SK-N-SH (cell line): ENCODE measurements at regions not wholly inside any gene's neighbourhood (a gene's known extent, or its start where the extent isn't known, plus 50 kb on each side); places are given as distances from the start of the nearest gene placed in this dataset.

Experiments
- CTCF ChIA-PET: fragments of 300-600, 350-600 bp; formaldehyde crosslinking; extraction: SDS; loops from one replicate; lab custom pipeline; 2021; lab: Yijun Ruan, JAX
- POLR2A ChIA-PET: fragments of 350-600 bp; sonication (Branson Sonifier 250); formaldehyde crosslinking; extraction: SDS; loops from one replicate; lab custom pipeline; 2020; ENCODE audit warnings: antibody characterized with exemption, inconsistent platforms; lab: Yijun Ruan, JAX
- DNase-seq: peaks from one replicate; pipeline ENCODE4 v3.0.0; 2012
- H2AFZ ChIP-seq: fragments of 200-600 bp; sonication (generic); 2 replicates; pipeline ENCODE4 v1.8.1; 2016; ENCODE audit warnings: antibody characterized with exemption, mild to moderate bottlenecking, low read depth
- H3F3A ChIP-seq: fragments of 200-600 bp; sonication (generic); replicated peaks from 2 replicates; pipeline ENCODE3; 2016; ENCODE audit warnings: antibody characterized with exemption, mild to moderate bottlenecking; ENCODE audit not compliant: insufficient read depth
- H3K27ac ChIP-seq, 2 experiments: fragments of 200-500 bp in 1 of 2; fragments of 200-600 bp in 1 of 2; sonication (Bioruptor generic) in 1 of 2; sonication (generic), shearing (Covaris generic) in 1 of 2; 2 replicates each; pipeline versions ENCODE4 v1.5.1 to v1.6.1; 2014 to 2016; ENCODE audit warnings: low read depth in 2 of 2, inconsistent platforms in 1 of 2, low read length in 1 of 2, mild to moderate bottlenecking in 1 of 2, mixed read lengths in 1 of 2
- H3K27me3 ChIP-seq: fragments of 200-600 bp; sonication (generic), shearing (Covaris generic); 2 replicates; pipeline ENCODE4 v1.6.1; 2016; ENCODE audit warnings: mixed run types; ENCODE audit not compliant: insufficient read depth
- H3K36me3 ChIP-seq, 2 experiments: fragments of 200-500 bp in 1 of 2; fragments of 200-600 bp in 1 of 2; sonication (Bioruptor generic) in 1 of 2; sonication (generic) in 1 of 2; replicated peaks in 1 of 2; 2 replicates each; pipeline versions ENCODE3 to v1.5.1; 2014 to 2016; ENCODE audit warnings: low read length in 1 of 2, mild to moderate bottlenecking in 1 of 2; ENCODE audit not compliant: insufficient read depth in 2 of 2, control insufficient read depth in 1 of 2
- H3K4me1 ChIP-seq, 2 experiments: fragments of 200-500 bp in 1 of 2; fragments of 200-600 bp in 1 of 2; sonication (Bioruptor generic) in 1 of 2; sonication (generic), shearing (Covaris generic) in 1 of 2; 2 replicates each; pipeline versions ENCODE4 v1.5.1 to v1.6.1; 2014 to 2016; ENCODE audit warnings: low read depth in 1 of 2, low read length in 1 of 2, mixed run types in 1 of 2; ENCODE audit not compliant: insufficient read depth in 2 of 2, control insufficient read depth in 1 of 2
- H3K4me2 ChIP-seq: fragments of 200-600 bp; sonication (generic), shearing (Covaris generic); 2 replicates; pipeline ENCODE4 v1.6.1; 2017; ENCODE audit warnings: mixed run types
- H3K4me3 ChIP-seq, 2 experiments: fragments of 200-500 bp in 1 of 2; fragments of 200-600 bp in 1 of 2; sonication (Bioruptor generic) in 1 of 2; sonication (generic), shearing (Covaris generic) in 1 of 2; 2 replicates each; pipeline versions ENCODE4 v1.5.1 to v1.8.1; 2014 to 2016; ENCODE audit warnings: low read depth in 2 of 2, inconsistent platforms in 1 of 2, low read length in 1 of 2, mild to moderate bottlenecking in 1 of 2, mixed read lengths in 1 of 2, moderate library complexity in 1 of 2
- H3K79me2 ChIP-seq: fragments of 200-600 bp; sonication (generic); 2 replicates; pipeline ENCODE4 v1.8.1; 2017; ENCODE audit warnings: mild to moderate bottlenecking; ENCODE audit not compliant: insufficient read depth
- H3K9ac ChIP-seq: fragments of 200-600 bp; sonication (generic); 2 replicates; pipeline ENCODE4 v1.6.1; 2017; ENCODE audit warnings: mixed run types
- H3K9me2 ChIP-seq: fragments of 200-600 bp; sonication (generic); 2 replicates; pipeline ENCODE4 v1.6.1; 2017; ENCODE audit warnings: mixed run types
- H3K9me3 ChIP-seq: fragments of 200-600 bp; sonication (generic); 2 replicates; pipeline ENCODE4 v1.6.1; 2017; ENCODE audit warnings: mixed run types, mild to moderate bottlenecking, moderate library complexity
- H4K20me1 ChIP-seq: fragments of 200-600 bp; sonication (generic); 2 replicates; pipeline ENCODE4 v1.6.1; 2017; ENCODE audit warnings: mild to moderate bottlenecking, mixed run types; ENCODE audit not compliant: insufficient read depth
- CTCF ChIP-seq: fragments of 200-600 bp; sonication (generic); IDR thresholded peaks from 2 replicates; pipeline ENCODE4 v1.6.1; 2017; ENCODE audit warnings: antibody characterized with exemption, mild to moderate bottlenecking, moderate library complexity
- ELF1 ChIP-seq: IDR thresholded peaks from 2 replicates; pipeline ENCODE4 v1.4.0; 2012
- EP300 ChIP-seq, 2 experiments: IDR thresholded peaks; 2 replicates each; pipeline versions ENCODE4 v1.4.0 to v1.6.1; 2012; ENCODE audit warnings: borderline replicate concordance in 1 of 2, low read depth in 1 of 2, low read length in 1 of 2
- EZH2phosphoT487 ChIP-seq: fragments of 200-600 bp; sonication (generic); IDR thresholded peaks from 2 replicates; pipeline ENCODE4 v1.6.1; 2017; ENCODE audit warnings: low read depth, mixed run types, mild to moderate bottlenecking, antibody characterized with exemption, moderate library complexity, borderline replicate concordance
- FOSL2 ChIP-seq: IDR thresholded peaks from 2 replicates; pipeline ENCODE4 v1.4.0; 2012; ENCODE audit warnings: low read depth, mild to moderate bottlenecking, moderate library complexity, borderline replicate concordance
- IRF3 ChIP-seq: fragments of 150-350 bp; IDR thresholded peaks from 2 replicates; pipeline ENCODE4 v1.6.1; 2016; ENCODE audit warnings: mild to moderate bottlenecking, low read depth, low read length
- JUND ChIP-seq: IDR thresholded peaks from 2 replicates; pipeline ENCODE4 v1.4.0; 2012
- MAX ChIP-seq: IDR thresholded peaks from 2 replicates; pipeline ENCODE4 v1.4.0; 2012; ENCODE audit warnings: low read depth
- NRF1 ChIP-seq: IDR thresholded peaks from 2 replicates; pipeline ENCODE4 v1.6.1; 2012; ENCODE audit warnings: low read depth, mild to moderate bottlenecking, low read length
- PBX3 ChIP-seq: IDR thresholded peaks from 2 replicates; pipeline ENCODE4; 2012
- RAD21 ChIP-seq: IDR thresholded peaks from 2 replicates; pipeline ENCODE4 v1.6.1; 2012; ENCODE audit warnings: mild to moderate bottlenecking, low read length
- RCOR1 ChIP-seq: fragments of 150-350 bp; IDR thresholded peaks from 2 replicates; pipeline ENCODE4 v1.6.1; 2017; ENCODE audit warnings: antibody characterized with exemption, low read length
- REST ChIP-seq: IDR thresholded peaks from 2 replicates; pipeline ENCODE4 v1.6.1; 2012; ENCODE audit warnings: mild to moderate bottlenecking, low read depth, low read length, moderate library complexity
- RFX5 ChIP-seq: IDR thresholded peaks from 2 replicates; pipeline ENCODE4 v1.6.1; 2012; ENCODE audit warnings: mild to moderate bottlenecking, improper control_type of control experiment, low read length
- RXRA ChIP-seq: IDR thresholded peaks from 2 replicates; pipeline ENCODE4 v1.4.0; 2012; ENCODE audit warnings: low read depth, mild to moderate bottlenecking, borderline replicate concordance
- SMC3 ChIP-seq: IDR thresholded peaks from 2 replicates; pipeline ENCODE4 v1.6.1; 2012; ENCODE audit warnings: low read depth, low read length, improper control_type of control experiment
- TAF1 ChIP-seq: IDR thresholded peaks from 2 replicates; pipeline ENCODE4 v1.6.1; 2012; ENCODE audit warnings: low read depth, mild to moderate bottlenecking, low read length, moderate library complexity, borderline replicate concordance
- ZBTB33 ChIP-seq: IDR thresholded peaks from 2 replicates; pipeline ENCODE4 v1.4.0; 2012; ENCODE audit warnings: low read depth, borderline replicate concordance
- WGBS: methylation state at CpG from one replicate; pipeline ENCODE4 v1.1.6; 2017; ENCODE audit warnings: low lambda C conversion rate; 5-methylcytosine and 5-hydroxymethylcytosine counted together

GRCh38 chr20:57874141-57874540, 164.3 kb upstream of the PMEPA1 start:
- Histone ChIP-seq H3K9me3 (no peaks in the 10 kb centered on the region), H3K27me3 (peaks cover 11% of the 10 kb centered on the region), H3K4me1 (peaks cover 0 to 21% of the 10 kb centered on the region in 2 experiments; a peak in 2 of 4 replicates), H3K9ac (no peak overlapping the region), H3K9me2 (no peaks in the 10 kb centered on the region), H3K36me3 (no peaks in the 10 kb centered on the region), H3K79me2 (no peaks in the 10 kb centered on the region), H4K20me1 (no peaks in the 10 kb centered on the region), H3K4me2 (no peak overlapping the region), H3K4me3 (no peak overlapping the region), H3K27ac (no peak overlapping the region), H3F3A (no peaks in the 10 kb centered on the region), H2AFZ (no peak overlapping the region)
- POLR2A ChIA-PET, result no interaction called here
- no peak for TF ChIP-seq TAF1
- TF ChIP-seq MAX, result no peak
- no peak for TF ChIP-seq JUND
- TF ChIP-seq SMC3, result no peak
- TF ChIP-seq ELF1, result no peak
- TF ChIP-seq PBX3, result no peak
- TF ChIP-seq ZBTB33, result no peak
- no peak for TF ChIP-seq EZH2phosphoT487
- CTCF ChIA-PET, result no interaction called here
- WGBS, result 76% methylated on average over 7 of the region's 7 CpGs
- DNase-seq, result no peak

- ChIA-PET CTCF (no interaction called here), POLR2A (no interaction called here)
- no peaks in the 10 kb centered on the region for H3K79me2 ChIP-seq
- no peaks in the 10 kb centered on the region for H3K36me3 ChIP-seq
- H4K20me1 ChIP-seq, result no peaks in the 10 kb centered on the region
- H3K9me2 ChIP-seq, result no peaks in the 10 kb centered on the region
- WGBS, result 80% methylated on average over 3 of the region's 4 CpGs
- no peak overlapping the region for H3K4me3 ChIP-seq
- no peak overlapping the region for H3K27ac ChIP-seq
- no peaks in the 10 kb centered on the region for H3F3A ChIP-seq
- peaks cover 9% of the 10 kb centered on the region for H3K27me3 ChIP-seq
- no peak overlapping the region for H2AFZ ChIP-seq
- H3K9ac ChIP-seq, result no peak overlapping the region
- peaks cover 0 to 12% of the 10 kb centered on the region in 2 experiments; a peak in 2 of 4 replicates for H3K4me1 ChIP-seq
- H3K4me2 ChIP-seq, result no peak overlapping the region
- no peak for DNase-seq
- H3K9me3 ChIP-seq, result no peaks in the 10 kb centered on the region
- no peak for TF ChIP-seq RXRA
- no peak for TF ChIP-seq REST
- no peak for TF ChIP-seq FOSL2
- no peak for TF ChIP-seq RFX5
- TF ChIP-seq RCOR1, result no peak
- TF ChIP-seq RAD21, result no peak
- no peak for TF ChIP-seq SMC3
- no peak for TF ChIP-seq EP300 (IDR thresholded peaks at IDR 0.05; ENCODE audit: borderline replicate concordance in 1 of 2, low read depth in 1 of 2, low read length in 1 of 2)
- TF ChIP-seq IRF3, result no peak
- TF ChIP-seq CTCF, result no peak
- no peak for TF ChIP-seq NRF1
Observed at GRCh38 chr20:57872816-57873409, 163.1 kb upstream of the PMEPA1 start.
